Panc1 (cell line): ENCODE measurements at regions not wholly inside any gene's neighbourhood (a gene's known extent, or its start where the extent isn't known, plus 50 kb on each side); places are given as distances from the start of the nearest gene placed in this dataset.

Experiments
- ATAC-seq: fragments of 200-7000 bp; cut with Tn5 transposase; 2 replicates; pipeline ENCODE4 v1.9.1; 2020; ENCODE audit warnings: mild to moderate bottlenecking, moderate library complexity
- BruUV-seq: library from RNA; stranded (reverse); fragments of 400-500 nt; replicated peaks from 2 replicates; lab custom pipeline; 2021; lab: Mats Ljungman, UMichigan
- CTCF ChIA-PET: fragments of 300-600 bp; sonication (Branson Sonifier 250); formaldehyde crosslinking; loops from one replicate; lab custom pipeline; 2022; ENCODE audit warnings: antibody characterized with exemption; lab: Charles Lee
- POLR2A ChIA-PET: fragments of 300-600 bp; sonication (Branson Sonifier 250); formaldehyde crosslinking; loops from one replicate; lab custom pipeline; 2022; ENCODE audit warnings: antibody characterized with exemption; lab: Charles Lee
- DNase-seq: peaks from one replicate; pipeline ENCODE4 v3.0.0-alpha.2; 2010; ENCODE audit warnings: low read depth, low spot score
- H3K27ac ChIP-seq: 2 replicates; pipeline ENCODE4 v1.5.1; 2011; ENCODE audit warnings: mild to moderate bottlenecking, low read length, inconsistent platforms
- H3K27me3 ChIP-seq: fragments of 200-500 bp; sonication (Bioruptor generic); 2 replicates; pipeline ENCODE4 v1.6.0; 2014; ENCODE audit warnings: low read length, inconsistent platforms; ENCODE audit not compliant: control insufficient read depth, insufficient read depth
- H3K36me3 ChIP-seq: fragments of 200-500 bp; sonication (Bioruptor generic); 2 replicates; pipeline ENCODE4 v1.5.1; 2014; ENCODE audit warnings: inconsistent platforms, mild to moderate bottlenecking, low read length, moderate library complexity; ENCODE audit not compliant: control insufficient read depth, insufficient read depth
- H3K4me1 ChIP-seq: 2 replicates; pipeline ENCODE4 v1.5.1; 2011; ENCODE audit warnings: inconsistent platforms, mild to moderate bottlenecking, low read length, moderate library complexity; ENCODE audit not compliant: control insufficient read depth, insufficient read depth
- H3K4me3 ChIP-seq, 2 experiments: 2 replicates each; pipeline ENCODE4 v1.5.1; 2011 to 2012; ENCODE audit warnings: low read depth in 2 of 2, low read length in 2 of 2, mild to moderate bottlenecking in 2 of 2, inconsistent platforms in 1 of 2, moderate library complexity in 1 of 2
- H3K9me3 ChIP-seq: fragments of 200-500 bp; sonication (Bioruptor generic); 2 replicates; pipeline ENCODE4 v1.5.1; 2014; ENCODE audit warnings: low read depth, mild to moderate bottlenecking, inconsistent platforms, low read length, moderate library complexity; ENCODE audit not compliant: control insufficient read depth, insufficient read depth
- CTCF ChIP-seq: fragments of 450-650 bp; IDR thresholded peaks from 2 replicates; pipeline ENCODE4 v1.5.1; 2017; ENCODE audit warnings: mild to moderate bottlenecking
- POLR2AphosphoS5 ChIP-seq: IDR thresholded peaks from 2 replicates; pipeline ENCODE4 v1.6.1; 2012; ENCODE audit warnings: mild to moderate bottlenecking, low read depth, low read length, moderate library complexity
- REST ChIP-seq, 2 experiments: IDR thresholded peaks; 2 replicates each; pipeline ENCODE4 v1.6.1; 2011 to 2012; ENCODE audit warnings: low read depth in 2 of 2, control low read depth in 1 of 2, low read length in 1 of 2, mild to moderate bottlenecking in 1 of 2, moderate library complexity in 1 of 2; ENCODE audit not compliant: insufficient read depth in 1 of 2
- SIN3A ChIP-seq: IDR thresholded peaks from 2 replicates; pipeline ENCODE4 v1.6.1; 2012; ENCODE audit warnings: low read depth, mild to moderate bottlenecking, low read length, moderate library complexity, borderline replicate concordance; ENCODE audit not compliant: insufficient read depth
- TCF7L2 ChIP-seq: IDR thresholded peaks from 2 replicates; pipeline ENCODE4 v1.6.1; 2011; ENCODE audit warnings: mild to moderate bottlenecking, low read depth, low read length, inconsistent platforms
- in situ Hi-C: cut with HindIII; loops from 2 replicates; pipeline ENCODE4 v1.10.0; 2016; ENCODE audit warnings: low sequenced_read_pairs, low pct_unique_long_range_greater_than_20kb
- intact Hi-C: fragments of 100-400 bp; cut with micrococcal nuclease; formaldehyde crosslinking; loops from one replicate; pipeline ENCODE4 v1.10.0; 2022; ENCODE audit not compliant: unreplicated experiment

- no peaks in the 10 kb centered on the region for H3K9me3 ChIP-seq
- no peaks in the 10 kb centered on the region for H3K27me3 ChIP-seq
- intact Hi-C loops (no loop called here), in situ Hi-C loops (no loop called here)
- CTCF ChIA-PET: no interaction called here
- H3K4me3 ChIP-seq: no peak overlapping the region
- no peak for ATAC-seq
- DNase-seq: no peak
- no peak for TF ChIP-seq REST (IDR thresholded peaks at IDR 0.05; ENCODE audit: insufficient read depth in 1 of 2, low read depth in 2 of 2, low read length in 1 of 2)
- TF ChIP-seq TCF7L2: no peak
- TF ChIP-seq SIN3A: no peak
- no peak for TF ChIP-seq POLR2AphosphoS5
- TF ChIP-seq CTCF: no peak
- BruUV-seq: no TSS peak
- POLR2A ChIA-PET: no interaction called here
- no peaks in the 10 kb centered on the region for H3K4me1 ChIP-seq
- no peaks in the 10 kb centered on the region for H3K36me3 ChIP-seq
- H3K27ac ChIP-seq: no peak overlapping the region
Measured at GRCh38 chr18:39198376-39198775, 1632.8 kb upstream of the CELF4 start.

GRCh38 chr18:39191931-39192330, 1626.3 kb upstream of the CELF4 start:
- no peak overlapping the region for H3K4me3 ChIP-seq
- ChIA-PET CTCF (no interaction called here), POLR2A (no interaction called here)
- intact Hi-C loops: no loop called here
- H3K4me1 ChIP-seq: no peaks in the 10 kb centered on the region
- no peaks in the 10 kb centered on the region for H3K9me3 ChIP-seq
- no TSS peak for BruUV-seq
- no peaks in the 10 kb centered on the region for H3K27me3 ChIP-seq
- no peaks in the 10 kb centered on the region for H3K36me3 ChIP-seq
- no peak overlapping the region for H3K27ac ChIP-seq
- ATAC-seq (no peak), DNase-seq (no peak)
- in situ Hi-C loops: no loop called here
- TF ChIP-seq SIN3A (no peak), REST (IDR thresholded peaks at IDR 0.05; ENCODE audit: insufficient read depth in 1 of 2, low read depth in 2 of 2, low read length in 1 of 2) (no peak), TCF7L2 (no peak), CTCF (no peak), POLR2AphosphoS5 (no peak)
